ENCODE measurements at regions not wholly inside any gene's neighbourhood (a gene's known extent, or its start where the extent isn't known, plus 50 kb on each side); places are given as distances from the start of the nearest gene placed in this dataset.

GRCh38 chr4:123813901-123814300 is 417.3 kb downstream of the SPRY1 start:
- DNase-seq (ENCODE audit: low read depth) = no peak
- Histone ChIP-seq H3K4me3 (ENCODE audit: low read depth, low read length) (no peak overlapping the region), H3K27me3 (ENCODE audit: control insufficient read depth, insufficient read depth, low read length) (no peaks in the 10 kb centered on the region), H3K36me3 (ENCODE audit: control insufficient read depth, insufficient read depth, low read length) (no peaks in the 10 kb centered on the region)
- TF ChIP-seq CTCF (IDR thresholded peaks at IDR 0.05; ENCODE audit: insufficient read depth, low read depth, low read length) = no peak
- ChIA-PET POLR2A (no interaction called here), CTCF (no interaction called here)

- DNase-seq (ENCODE audit: low read depth) = no peak
- no peak for TF ChIP-seq CTCF (IDR thresholded peaks at IDR 0.05; ENCODE audit: insufficient read depth, low read depth, low read length)
- Histone ChIP-seq H3K36me3 (ENCODE audit: control insufficient read depth, insufficient read depth, low read length) (no peaks in the 10 kb centered on the region), H3K27me3 (ENCODE audit: control insufficient read depth, insufficient read depth, low read length) (no peaks in the 10 kb centered on the region), H3K4me3 (ENCODE audit: low read depth, low read length) (no peak overlapping the region)
- ChIA-PET CTCF (interaction anchor here (1.4 kb wide), 1 partner anchor 156 kb away, joined by 4 read pairs; no protein-coding TSS in a partner anchor), POLR2A (interaction anchor here (0.5 to 0.6 kb wide), 2 partner anchors 639 to 720 kb away, joined by 3 to 4 read pairs; no protein-coding TSS in a partner anchor)
Measured at GRCh38 chr4:123816462-123816861, 419.9 kb downstream of the SPRY1 start.

GRCh38 chr4:123817025-123817688 is 420.6 kb downstream of the SPRY1 start:
- TF ChIP-seq CTCF (IDR thresholded peaks at IDR 0.05; ENCODE audit: insufficient read depth, low read depth, low read length) = no peak
- no peaks in the 10 kb centered on the region for H3K36me3 ChIP-seq (ENCODE audit: control insufficient read depth, insufficient read depth, low read length)
- CTCF ChIA-PET = interaction anchor here (1.4 kb wide), 1 partner anchor 157 kb away, joined by 4 read pairs; no protein-coding TSS in a partner anchor
- POLR2A ChIA-PET = interaction anchor here (0.5 kb wide), 1 partner anchor 640 kb away, joined by 4 read pairs; no protein-coding TSS in a partner anchor
- no peak overlapping the region for H3K4me3 ChIP-seq (ENCODE audit: low read depth, low read length)
- no peaks in the 10 kb centered on the region for H3K27me3 ChIP-seq (ENCODE audit: control insufficient read depth, insufficient read depth, low read length)
- DNase-seq (ENCODE audit: low read depth) = no peak

- ChIA-PET POLR2A (no interaction called here), CTCF (no interaction called here)
Measured at GRCh38 chr4:123819362-123820035, 422.9 kb downstream of the SPRY1 start.

More at GRCh38 chr4:123819362-123820035, 422.9 kb downstream of the SPRY1 start:
- no peaks in the 10 kb centered on the region for H3K36me3 ChIP-seq (ENCODE audit: control insufficient read depth, insufficient read depth, low read length)
- no peaks in the 10 kb centered on the region for H3K27me3 ChIP-seq (ENCODE audit: control insufficient read depth, insufficient read depth, low read length)
- DNase-seq (ENCODE audit: low read depth) = no peak
- TF ChIP-seq CTCF (IDR thresholded peaks at IDR 0.05; ENCODE audit: insufficient read depth, low read depth, low read length) = no peak
- no peak overlapping the region for H3K4me3 ChIP-seq (ENCODE audit: low read depth, low read length)
